ENCODE measurements at regions not wholly inside any gene's neighbourhood (a gene's known extent, or its start where the extent isn't known, plus 50 kb on each side); places are given as distances from the start of the nearest gene placed in this dataset.
A peak's percentile ranks its signal among the peaks of the same experiment; 100 is the strongest.
"Not testable (repeated sequence)": the region's sequence is repeated elsewhere in the genome, so short reads cannot be mapped to it uniquely, and the experiment has no call there.

- DNase-seq, result peak; percentile 36 to 56 (median 38)
These were observed 53.5 kb downstream of the TEX51 start for GRCh38 chr2:126952216-126952615.

GRCh38 chr2:126953483-126953882 is 54.8 kb downstream of the TEX51 start:
- DNase-seq, result no peak

DNA sequence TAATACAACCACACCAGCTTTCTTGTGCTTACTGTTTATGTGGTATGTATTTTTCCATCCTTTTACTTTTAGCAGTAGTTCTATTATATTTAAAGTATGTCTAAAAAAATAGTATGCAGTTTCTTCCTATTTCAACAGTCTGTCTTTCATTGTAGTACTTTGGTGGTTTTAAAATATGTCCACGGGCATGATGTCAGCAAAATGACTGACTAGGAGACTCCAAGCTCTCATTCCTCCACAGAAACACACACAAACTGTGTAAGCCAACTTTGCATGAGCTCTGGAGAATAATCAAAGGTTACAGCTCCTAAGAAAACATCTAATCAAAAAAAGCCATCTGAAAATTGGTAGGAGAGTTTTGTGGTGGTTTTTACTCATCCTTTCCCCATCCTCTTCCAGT is 56.1 kb downstream of the TEX51 start:
- no peak for DNase-seq

DNA sequence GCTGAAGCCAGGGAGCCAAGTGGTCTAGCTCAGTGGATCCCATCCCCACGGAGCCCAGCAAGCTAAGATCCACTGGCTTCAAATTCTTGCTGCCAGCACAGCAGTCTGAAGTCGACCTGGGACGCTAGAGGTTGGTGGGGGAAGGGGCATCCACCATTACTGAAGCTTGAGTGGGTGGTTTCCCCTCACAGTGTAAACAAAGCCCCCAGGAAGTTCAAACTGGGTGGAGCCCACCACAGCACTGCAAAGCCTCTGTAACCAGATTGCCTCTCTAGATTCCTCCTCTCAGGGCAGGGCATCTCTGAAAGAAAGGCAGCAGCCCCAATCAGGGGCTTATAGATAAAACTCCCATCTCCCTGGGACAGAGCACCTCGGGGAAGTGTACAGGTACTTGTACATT is 58.1 kb downstream of the TEX51 start:
- DNase-seq, result not testable (repeated sequence)

DNA sequence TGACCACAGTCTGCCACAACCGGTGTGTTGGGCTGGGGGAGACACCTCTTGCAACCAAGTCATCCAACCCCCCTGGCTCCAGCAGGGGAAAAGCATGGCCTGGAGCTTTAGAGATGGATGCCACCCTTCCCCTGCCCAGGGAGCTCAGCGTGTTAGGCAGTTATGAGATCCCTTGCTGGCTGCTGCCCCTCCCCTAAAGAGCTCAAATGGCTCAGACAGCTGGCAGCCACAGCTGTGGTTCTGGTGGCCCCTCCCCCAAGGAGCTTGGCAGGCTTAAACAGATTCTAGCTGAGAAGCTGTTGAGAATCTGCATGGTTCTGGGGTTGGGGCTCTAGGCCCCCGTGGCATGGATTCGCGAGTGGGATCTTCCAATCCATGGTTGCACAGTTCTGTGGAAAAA is 64.7 kb downstream of the TEX51 start:
- no peak for DNase-seq

GRCh38 chr2:126966601-126967000 is 67.9 kb downstream of the TEX51 start:
- DNase-seq, result no peak

DNA sequence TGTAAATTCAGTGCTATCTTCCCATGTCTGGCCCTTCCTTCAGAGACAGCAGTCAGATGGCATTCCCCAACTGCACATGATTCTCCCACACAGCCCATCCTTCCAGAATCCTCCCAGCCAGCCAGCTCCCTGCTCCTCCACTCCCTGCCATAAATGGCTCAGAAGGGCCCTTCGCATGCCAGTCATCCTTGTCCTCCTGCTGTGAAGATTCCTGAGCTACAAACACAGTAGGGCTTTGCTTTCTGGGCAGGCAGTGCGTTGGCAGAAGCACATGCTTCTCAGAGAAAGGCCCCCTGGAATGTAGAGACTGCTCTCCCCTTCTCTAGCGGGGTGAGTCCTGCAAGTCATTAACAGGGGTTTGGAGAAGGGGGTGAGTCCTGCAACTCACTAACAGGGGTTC is 71.9 kb downstream of the TEX51 start:
- DNase-seq, result no peak

DNA sequence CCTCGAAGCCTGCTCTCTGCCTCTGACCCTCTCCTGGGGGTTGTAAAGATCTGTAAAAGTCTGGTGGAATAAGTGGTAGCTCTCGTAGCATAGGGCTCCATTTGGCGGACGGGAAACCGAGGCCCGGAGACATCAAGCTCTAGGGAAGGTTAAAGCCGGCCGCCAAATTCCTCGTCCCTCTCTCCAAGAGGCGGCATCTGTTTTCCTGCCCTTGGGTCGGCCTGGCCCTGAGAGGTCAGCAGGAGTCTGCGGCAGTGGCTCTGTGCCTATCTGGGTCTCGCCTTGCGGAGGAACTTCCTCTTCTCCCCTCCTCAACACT is 72.4 kb downstream of the TEX51 start:
- DNase-seq, result no peak

DNA sequence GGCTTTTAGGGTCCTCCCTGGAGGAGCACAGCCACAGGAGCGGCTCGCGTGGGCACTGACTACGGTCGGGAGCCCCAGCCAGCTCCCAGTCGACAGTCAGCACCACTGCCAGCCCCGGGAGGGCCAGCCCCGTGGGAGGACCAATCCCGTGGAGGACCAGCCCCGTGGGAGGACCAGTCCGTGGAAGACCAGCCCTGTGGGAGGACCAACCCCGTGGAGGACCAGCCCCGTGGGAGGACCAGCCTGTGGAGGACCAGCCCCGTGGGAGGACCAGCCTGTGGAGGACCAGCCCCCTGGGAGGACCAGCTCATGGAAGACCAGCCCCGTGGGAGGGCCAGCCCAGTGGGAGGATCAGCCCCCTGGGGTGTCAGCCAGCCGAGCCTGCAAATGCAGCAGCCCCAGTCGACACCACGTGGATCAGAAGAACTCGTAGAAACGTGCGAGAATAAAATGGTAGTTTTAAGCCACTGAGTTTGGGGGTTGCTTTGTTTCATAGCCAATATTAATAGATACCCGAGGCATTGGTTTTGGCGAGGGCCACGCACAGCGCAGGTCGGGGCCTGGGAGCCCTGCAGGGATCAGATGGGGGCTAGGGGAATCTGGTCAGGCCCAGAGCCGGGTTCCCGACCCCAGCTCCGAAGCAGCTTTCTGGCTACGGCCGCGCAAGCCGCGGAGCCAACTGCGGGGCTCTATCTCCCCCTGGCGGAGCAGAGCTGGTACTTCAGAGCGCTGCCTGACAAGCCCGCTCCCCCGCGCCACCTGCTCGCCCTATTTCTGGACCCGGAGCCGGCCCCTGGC is 73.0 kb downstream of the TEX51 start:
- peak; percentile 82 to 90 (median 88) for DNase-seq

GRCh38 chr2:126972279-126972626 is 73.6 kb downstream of the TEX51 start:
- no peak for DNase-seq

DNA sequence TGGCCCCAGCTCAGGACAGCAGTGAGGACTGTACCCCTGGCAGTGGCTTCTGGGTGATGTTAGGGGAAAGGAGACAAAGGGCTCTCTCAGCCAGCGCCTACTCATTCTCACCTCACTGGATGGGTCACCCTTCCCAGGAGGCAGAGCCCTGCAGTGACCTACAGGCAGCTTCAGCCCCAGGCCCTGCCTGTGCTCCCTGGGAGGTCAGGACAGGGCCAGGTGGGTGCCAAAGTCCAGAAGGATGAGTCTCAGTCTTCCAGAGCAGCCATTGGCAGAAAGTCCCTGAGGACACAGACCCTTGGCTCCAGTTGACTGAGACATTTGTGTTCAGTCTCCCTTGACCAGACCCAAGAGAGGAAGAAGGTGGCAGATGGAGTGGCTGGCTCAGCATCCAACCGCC is 75.1 kb downstream of the TEX51 start:
- no peak for DNase-seq

DNA sequence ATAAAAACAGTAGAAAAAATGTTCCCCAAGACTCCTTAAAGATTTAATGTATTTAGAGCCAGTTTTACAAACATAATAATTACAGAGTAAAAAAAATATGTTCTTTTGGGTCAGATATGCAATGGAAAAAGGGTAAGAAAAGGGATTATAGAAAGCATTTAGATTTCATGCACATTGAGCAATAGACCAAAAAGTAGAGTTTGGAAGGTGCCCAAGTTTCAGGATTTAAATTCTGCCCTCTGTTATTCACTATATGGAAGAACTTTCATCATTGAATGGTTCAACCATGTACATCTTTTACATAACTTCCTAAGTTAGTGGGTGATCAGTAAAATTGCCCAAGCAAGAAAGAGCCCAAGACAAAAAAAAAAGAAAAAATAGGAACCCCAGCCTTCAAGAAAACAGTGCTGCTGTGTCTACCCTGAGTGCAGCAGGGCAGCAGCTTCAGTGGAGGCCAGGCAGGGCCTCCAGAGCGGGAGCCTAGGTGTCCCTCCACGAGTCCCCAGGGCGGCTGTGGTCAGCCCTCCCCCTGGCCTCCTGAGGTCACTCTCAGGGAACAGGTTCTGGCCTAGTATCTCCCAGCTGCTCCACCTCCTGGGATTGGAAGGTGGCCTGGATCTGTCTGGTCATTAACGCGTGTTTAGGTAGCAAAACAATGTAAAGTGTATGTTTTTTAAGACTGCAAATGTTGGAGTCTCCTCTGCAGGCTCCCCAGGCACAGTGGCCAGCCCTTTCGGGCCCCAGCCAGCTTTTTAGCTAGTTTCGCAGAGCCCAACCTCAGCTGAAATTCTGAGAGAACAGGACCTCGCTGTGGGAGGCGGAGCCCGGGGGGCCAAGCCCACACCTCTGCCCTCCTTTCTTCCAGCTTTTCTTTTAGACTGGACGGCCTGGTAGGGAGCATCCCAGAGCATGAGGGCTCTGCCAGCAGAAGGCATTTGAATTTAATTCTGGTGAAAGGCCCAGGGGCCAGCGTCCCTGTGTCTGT is 77.3 kb downstream of the TEX51 start:
- DNase-seq, result peak in 1 of 3 donors; percentile 16

DNA sequence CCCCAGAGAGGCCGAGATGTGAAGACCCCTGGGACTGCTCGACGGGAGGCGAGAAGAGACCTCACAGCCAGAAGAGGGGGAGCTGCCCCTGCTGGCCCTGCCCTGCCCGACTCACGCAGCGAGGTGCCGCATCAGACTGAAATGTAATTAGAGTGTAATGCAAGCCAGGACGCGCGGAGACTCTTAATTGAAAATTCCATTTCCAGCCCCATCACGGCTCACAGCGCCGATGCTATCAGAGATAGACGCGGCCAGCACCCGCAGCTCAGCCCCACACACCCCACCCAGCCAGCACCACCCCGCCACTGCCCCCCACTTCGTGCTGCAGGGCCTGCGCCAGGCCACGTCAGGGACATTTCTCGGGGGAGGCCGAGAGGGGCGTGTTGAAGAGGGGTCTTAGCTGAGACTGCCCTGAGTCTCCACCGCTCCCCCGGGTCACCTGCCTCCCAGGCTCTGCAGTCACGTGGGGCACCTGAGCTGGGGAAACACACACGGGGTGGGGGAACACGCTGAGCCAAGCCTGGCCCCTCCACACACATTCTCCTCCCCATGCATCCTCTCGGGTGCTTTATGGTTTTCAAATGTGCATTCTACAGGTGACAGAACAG is 78.1 kb downstream of the TEX51 start:
- DNase-seq, result no peak

GRCh38 chr2:126978333-126978732 is 79.6 kb downstream of the TEX51 start:
- no peak for DNase-seq

GRCh38 chr2:126979039-126980003 is 80.6 kb downstream of the TEX51 start:
- no peak for DNase-seq

DNA sequence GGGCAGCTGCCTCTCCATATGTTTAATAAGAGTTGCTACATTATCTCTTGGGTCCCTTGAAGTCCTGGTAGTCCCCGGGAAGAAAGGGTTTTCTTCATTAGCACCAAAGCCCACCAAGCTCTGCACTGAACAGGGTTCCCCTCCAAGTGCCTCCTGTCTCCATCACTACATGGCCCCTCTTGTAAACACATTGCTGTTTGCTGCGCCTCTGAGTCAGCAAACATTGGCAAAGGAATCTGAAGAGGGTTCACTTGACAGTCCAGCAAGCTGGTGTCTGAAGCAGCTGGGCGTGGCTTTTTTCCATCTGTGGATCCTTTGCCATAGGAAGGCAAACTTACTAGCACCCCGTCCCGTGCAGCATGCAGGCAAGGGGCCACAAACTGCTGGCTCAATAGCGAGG is 82.8 kb downstream of the TEX51 start:
- DNase-seq, result no peak

DNA sequence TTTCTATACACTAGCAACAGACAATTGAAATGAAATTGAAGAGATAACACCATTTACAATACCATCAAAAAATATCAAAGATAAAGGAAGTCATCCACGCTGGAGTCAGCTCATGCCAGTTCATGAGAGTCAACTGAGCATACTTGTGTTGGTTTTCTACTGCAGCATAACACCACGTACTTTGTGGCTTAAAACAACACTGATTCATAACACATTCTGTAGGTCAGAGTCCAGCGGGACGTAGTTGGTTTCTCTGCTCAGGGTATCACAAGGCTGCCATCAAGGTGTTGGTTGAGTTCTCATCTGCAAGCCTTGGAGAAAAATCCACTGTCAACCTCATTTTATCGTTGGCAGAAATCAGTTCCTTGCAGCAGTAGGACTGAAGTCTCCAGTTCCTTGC is 84.2 kb downstream of the TEX51 start:
- DNase-seq, result no peak

- DNase-seq, result no peak
These were observed 88.0 kb downstream of the TEX51 start for GRCh38 chr2:126986631-126987187.

- no peak for DNase-seq
These were observed 89.8 kb downstream of the TEX51 start for GRCh38 chr2:126988482-126988881.

GRCh38 chr2:126989064-126989463 is 90.4 kb downstream of the TEX51 start:
- DNase-seq, result not testable (repeated sequence)

DNA sequence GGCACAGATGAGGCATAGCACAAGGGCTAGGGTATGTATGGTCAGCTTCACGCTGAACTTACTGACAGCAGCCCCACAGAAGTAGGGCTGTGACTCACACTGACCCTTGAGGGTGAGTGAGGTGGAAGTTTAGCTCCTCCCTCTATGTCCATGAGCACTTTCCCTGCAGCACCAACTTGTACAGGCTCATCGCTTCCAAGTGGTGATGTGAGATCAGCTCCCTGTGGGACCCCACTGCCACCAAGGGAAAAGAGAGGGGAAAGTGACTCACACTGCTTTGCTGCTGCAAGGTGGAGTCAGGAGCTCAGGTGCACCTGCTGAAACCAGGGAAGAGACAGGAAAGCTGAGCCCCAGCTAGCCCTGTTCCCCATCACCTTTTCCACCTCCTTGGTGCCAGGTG is 91.5 kb downstream of the TEX51 start:
- DNase-seq, result no peak

All from suppressor macrophage treated with lipopolysaccharide for 1 hour (primary cell).